ENCODE measurements at regions not wholly inside any gene's neighbourhood (a gene's known extent, or its start where the extent isn't known, plus 50 kb on each side); places are given as distances from the start of the nearest gene placed in this dataset.
A peak's percentile ranks its signal among the peaks of the same experiment; 100 is the strongest.

DNA sequence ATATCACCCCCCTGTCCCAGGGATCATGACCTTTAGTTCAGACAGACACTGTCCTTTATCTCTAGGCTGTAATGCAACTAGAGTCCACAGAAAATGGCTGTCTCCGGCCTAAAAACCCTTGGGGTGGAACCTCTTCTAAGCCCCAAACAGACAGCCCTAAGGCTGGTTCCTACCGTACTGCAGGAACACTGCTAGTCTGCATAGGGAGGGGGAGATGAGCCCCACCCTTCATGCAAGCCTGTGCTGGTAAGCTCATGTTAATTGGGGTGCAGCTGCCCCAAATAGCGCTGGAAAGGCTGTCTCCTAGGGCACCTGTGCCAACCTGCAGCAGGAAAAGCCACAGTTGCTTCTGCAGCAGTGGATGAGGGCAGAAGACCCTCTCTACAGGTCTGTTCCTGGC is 252.1 kb upstream of the MDFIC2 start:
- DNase-seq (ENCODE audit: low read depth) = no peak

DNA sequence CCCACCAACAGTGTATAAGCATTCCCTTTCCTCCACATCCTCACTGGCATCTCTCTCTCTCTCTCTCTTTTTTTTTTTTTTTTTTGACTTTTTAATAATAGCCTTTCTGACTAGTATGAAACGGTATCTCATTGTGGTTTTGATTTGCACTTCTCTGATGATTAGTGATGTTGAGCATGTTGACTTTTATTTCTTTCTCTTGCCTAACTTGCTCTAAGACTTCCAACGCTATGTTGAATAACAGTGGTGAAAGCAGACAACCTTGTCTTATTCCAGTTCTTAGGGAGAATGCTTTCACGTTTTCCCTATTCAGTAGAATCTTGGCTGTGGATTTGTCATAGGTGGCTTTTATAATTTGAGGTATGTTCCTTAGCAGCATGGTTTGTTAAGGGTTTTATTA is 249.4 kb upstream of the MDFIC2 start:
- DNase-seq (ENCODE audit: low read depth) = no peak

DNA sequence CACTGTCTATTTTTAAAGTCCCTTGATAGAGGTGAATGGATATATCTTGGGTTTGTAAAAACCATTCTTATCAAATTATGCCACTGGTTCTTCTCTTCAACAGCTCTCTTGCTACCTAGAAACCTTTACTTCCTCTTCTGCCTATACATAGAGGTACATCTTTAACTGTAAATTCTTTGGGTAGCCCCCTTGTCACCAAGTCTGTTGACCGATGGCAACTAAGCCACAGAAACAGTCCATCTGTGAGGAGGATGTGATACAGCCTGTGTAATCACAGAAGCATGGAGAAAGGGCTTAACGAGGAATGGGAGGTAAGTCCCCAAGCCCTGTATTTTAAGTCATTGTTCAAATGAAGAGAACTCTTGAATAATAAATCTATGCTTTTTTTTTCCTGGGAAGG is 246.5 kb upstream of the MDFIC2 start:
- DNase-seq (ENCODE audit: low read depth) = no peak

DNA sequence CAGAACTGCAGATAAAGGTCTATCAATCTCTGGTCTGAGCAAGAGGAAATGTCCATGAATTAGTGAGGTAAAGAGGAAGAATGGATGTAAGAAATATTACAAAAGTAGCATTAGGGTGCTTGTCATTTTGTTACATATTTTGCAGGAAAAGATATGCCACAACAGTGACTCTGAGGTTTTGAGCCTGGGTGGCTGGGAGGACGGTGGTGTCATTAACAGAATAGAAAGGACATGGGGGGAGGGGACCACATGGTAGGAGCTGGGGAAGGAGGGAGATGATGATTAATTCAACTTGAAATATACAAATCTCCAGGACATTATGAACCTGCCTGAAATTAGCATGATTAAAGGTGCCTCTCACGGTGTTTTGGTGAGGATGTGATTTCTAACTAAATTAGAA is 245.5 kb upstream of the MDFIC2 start:
- DNase-seq (ENCODE audit: low read depth) = no peak

DNA sequence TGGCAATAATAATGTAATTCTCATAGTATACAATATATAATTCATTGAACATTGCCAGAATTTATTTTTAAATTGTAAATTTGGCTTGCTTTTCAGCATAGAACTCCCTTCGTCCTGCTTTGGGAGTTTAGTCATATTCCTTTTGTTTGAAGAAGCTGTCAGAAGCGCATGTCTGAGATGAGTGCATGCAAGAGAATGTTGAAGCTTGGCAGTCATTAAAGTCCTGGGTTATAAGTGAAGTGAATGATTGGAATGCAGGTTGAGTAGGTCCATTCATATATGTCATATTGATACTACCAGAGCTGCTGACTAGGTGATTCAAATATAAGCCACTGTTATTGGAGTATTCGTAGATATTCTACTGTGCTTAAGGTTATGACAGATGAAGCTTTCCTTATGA is 243.6 kb upstream of the MDFIC2 start:
- DNase-seq (ENCODE audit: low read depth) = no peak

DNA sequence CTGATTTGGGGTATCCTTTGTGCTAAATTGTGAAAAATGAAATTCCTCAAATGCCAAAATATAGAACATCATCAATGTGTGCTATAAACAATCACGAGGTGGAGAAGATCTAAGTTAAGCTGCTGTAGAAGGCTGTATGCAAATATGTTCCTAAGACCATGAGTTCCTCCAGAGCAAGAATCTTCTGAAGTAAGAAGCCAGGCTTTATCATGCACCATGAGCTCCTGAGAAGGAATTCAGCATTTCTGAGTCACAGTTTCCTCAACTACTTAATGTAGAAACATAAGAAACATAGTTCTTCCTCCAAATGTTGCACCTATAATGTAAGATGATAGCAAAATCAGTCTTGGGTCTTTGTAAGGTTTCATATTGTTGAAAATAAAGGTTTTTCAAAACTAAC is 241.7 kb upstream of the MDFIC2 start:
- no peak for DNase-seq (ENCODE audit: low read depth)

DNA sequence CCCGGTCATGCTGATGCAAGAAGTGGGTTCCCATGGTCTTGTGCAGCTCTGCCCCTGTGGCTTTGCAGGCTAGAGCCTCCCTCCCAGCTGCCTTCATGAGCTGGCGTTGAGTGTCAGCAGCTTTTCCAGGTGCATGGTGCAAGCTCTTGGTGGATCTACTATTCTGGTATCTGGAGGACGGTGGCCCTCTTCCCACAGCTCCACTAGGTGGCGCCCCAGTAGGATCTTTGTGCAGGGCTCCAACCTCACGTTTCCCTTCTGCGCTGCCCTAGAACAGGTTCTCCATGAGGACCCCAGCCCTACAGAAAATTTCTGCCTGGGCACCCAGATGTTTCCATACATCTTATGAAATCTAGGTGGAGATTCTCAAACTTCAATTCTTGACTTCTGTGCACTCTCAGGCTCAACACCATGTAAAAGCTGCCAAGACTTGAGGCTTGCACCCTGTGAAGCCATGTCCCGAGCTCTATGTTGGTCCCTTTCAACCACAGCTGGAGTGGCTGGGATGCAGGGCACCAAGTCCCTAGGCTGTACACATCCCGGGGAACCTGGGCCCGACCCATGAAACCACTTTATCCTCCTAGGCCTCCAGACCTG is 238.4 kb upstream of the MDFIC2 start:
- peak; percentile 28 for DNase-seq (ENCODE audit: low read depth)

DNA sequence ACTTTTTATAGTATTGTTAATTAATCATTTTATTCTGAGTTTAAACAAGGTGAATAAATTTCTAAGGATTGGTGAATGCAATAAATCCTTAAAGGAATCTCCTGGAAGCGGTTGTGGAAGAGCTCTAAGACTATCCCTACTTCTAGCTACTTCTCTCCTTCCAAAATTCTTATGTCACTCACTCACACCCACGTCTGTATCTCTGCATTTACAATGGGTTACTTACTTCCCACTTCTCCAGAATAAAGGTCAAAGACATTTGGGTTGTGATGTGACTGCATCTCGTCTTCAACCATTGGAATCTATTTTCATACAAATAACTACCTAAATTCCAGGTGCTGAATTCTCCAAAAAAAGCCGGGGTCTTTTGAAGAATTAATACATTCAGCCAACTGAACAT is 234.2 kb upstream of the MDFIC2 start:
- DNase-seq (ENCODE audit: low read depth) = no peak

DNA sequence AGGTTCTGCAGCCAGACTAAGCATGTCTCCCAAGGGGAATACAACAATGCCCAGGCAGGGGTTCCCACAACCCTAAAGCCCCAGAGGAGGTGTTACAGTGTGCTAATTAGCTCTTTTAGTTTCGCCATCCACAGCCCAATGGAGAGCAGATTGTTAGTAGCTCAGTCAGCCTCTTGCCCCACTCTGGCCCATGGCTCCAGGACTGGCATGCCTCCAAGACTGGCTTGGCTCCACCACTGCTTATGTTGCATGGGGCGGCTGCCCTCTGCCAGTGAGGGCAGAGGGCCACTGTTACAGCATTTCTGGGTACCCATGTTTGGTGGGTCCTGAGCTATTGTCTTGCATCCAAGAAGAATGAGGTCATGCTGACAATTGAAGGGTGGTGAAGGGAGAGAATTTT is 231.1 kb upstream of the MDFIC2 start:
- DNase-seq (ENCODE audit: low read depth) = no peak

DNA sequence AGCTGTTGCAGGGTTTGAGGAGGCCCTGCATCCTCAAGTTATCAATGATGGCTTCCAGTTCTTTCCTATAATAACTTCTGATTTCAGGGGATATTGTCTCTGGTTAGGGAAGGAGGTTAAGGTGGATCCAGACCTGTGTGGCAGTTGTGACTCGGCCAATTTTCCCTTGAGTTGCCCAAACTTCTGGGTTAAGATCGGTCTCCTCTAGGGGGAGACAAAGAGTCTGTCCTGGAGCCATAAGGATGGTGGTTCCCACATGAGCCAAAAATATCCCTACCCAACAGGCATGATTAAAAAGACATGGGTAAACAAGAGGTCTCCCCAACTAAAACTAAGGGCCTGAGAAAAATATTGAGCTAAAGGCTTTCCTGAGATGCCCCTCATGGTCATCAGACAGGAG is 227.5 kb upstream of the MDFIC2 start:
- DNase-seq (ENCODE audit: low read depth) = no peak

DNA sequence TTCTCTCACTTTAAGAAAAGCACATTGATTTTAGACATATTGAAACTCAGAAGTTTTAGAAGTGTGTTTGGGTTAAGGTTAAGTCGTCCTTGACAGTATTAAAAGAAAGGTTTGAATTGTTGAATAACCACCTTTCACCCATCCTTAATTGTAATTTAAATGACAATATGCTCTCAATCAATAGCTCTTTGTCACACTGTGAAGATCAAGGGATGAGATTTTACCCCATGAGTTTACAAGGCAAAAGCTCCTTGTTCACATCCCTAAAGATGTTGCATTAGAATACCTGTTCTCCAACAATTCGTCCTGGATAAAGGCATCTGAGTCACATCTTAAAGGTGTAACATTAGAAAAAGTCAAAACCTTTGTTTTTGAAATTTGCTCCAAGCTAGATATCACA is 220.4 kb upstream of the MDFIC2 start:
- no peak for DNase-seq (ENCODE audit: low read depth)

DNA sequence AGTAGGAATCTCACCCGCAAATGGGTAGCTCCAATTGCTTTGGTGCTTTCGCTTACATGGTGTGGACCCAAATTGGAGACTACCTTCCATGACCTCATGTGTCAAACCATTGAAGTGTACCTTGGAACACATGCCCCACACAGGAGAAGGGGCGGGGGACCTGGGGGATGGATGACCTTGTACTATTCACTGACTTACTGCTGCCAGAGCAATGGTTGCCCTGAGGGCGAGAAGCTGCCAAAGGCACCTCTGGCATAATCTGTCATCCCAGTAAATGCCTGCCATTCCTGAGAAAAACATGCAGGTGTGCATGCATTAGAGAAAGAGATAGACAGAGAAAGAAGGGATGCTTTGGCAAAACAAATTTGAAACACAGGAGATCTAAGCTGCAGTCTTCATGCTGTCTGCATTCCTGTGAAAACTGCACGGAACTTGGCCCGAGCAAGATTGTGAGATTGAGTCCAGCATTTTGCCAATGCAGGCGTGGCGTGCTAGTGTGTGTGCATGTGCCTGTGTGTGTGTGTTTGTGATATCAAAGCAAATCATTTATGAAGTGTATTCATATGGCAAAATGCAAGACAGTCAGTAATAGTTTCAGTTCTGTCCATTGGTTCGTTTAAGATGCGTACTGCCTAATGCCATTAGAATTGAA is 219.5 kb upstream of the MDFIC2 start:
- no peak for DNase-seq (ENCODE audit: low read depth)

DNA sequence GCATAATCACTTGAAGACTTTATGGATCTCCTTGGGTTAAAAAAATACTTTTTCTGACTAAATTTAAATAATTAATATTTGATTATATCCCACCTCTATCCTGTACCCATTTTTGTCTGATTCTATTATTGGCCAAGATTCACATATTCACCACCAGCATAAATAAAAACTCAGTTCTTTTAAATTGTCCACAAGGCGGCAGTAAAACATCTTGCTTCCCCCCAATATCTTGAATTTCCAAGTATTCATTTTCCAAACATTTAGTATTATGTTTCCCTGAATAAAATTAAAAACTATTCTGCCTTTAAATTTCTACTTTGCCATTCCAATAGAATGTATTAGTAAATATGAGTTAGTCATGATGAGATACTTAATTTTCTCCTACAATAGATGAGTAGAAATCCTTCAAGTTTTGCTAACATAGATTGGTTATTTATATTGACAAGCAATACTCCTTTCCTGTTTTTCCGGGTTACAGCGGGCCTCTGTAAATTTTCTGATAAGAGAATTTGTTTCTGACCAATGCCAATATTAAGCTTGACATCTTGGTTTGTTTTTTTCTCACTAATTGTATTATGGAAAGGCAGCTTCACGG is 218.7 kb upstream of the MDFIC2 start:
- DNase-seq (ENCODE audit: low read depth) = peak; percentile 11

DNA sequence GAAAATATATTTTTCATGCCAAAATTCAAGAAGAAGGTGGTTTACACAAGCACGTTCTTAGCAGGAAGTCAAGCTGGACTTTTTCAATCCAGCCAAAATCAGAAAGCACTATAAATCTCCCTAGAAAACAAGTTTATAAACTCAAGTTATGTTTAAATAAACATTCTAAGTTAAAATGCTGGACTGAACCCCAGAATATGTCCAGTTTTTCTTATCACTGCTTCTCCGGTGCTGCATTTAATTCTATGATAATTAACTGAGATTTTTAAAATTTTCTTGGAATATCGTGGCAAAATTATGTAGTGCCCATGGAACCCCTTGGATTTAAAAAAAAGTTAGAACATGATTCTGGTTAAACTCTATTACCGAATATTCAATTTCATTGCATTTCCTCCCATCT is 218.2 kb upstream of the MDFIC2 start:
- DNase-seq (ENCODE audit: low read depth) = no peak

DNA sequence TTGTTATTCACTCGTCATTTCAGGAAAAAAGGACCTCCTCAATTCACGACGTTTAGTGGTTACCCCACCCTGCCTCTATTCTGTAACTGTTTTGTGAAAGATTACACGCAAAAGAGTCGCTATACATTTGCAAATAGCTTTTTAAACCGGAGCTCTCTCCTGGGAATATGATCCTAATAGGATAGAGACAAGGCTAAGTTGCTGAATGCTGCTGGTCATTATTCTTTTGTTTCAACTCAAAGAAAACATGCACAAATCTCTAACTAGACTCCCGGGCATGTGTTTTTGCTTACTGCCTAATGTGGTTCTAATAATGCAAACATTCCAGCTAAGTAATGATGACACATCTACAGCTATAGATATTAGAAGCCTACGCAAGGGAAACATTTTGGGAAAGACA is 214.6 kb upstream of the MDFIC2 start:
- DNase-seq (ENCODE audit: low read depth) = no peak

DNA sequence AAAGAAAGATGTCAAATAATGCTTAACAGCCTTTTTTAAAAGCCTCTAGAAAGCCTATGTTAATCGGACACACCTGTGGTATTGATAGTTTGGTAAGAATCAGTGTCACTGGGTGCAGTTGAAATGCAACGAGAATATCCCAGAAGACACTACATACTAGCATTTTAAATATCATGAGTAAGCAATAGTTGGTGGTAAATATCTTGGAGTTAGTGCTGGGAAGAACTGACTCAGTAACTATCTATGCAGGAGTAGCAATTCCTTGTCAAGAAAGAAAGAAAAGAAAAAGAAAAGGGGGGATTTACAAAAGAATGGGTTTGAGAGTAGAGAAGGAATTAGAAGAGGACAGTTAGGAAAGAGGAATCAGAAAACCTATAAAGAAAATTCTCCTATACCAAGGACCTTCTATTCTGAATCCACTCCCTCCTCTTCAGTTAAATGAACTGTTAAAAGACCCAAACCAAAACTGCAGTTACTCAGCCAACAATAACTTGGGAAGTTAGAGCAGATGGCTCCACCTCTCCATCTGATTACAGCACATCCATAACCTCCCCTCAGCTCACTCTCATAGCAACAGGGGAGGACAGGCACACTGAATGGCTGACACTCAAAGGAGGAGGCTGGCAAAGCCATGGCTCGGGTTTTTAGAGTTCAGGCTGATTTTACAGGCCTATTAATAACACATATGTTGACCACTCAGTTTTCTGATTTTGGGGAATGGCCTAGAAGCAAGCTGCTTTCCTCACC is 207.6 kb upstream of the MDFIC2 start:
- no peak for DNase-seq (ENCODE audit: low read depth)

DNA sequence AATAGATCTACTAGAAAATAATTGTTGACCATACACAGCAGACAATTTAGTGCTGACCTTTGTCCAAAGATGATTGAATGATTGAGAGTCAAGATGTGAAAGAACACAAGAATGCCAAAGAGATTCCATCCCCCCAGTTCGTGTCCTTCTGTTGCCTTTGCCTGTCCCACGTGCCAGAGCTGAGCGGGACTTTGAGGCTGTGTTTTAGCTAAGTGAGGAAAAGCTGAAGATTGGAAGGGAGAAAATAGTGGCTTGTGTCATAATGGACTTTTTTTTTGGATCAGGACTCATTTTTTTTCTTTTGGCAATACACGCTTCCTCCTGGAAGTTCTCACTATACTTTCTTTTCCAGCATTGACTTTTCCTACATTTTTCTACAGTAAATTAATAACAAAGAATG is 206.6 kb upstream of the MDFIC2 start:
- no peak for DNase-seq (ENCODE audit: low read depth)

DNA sequence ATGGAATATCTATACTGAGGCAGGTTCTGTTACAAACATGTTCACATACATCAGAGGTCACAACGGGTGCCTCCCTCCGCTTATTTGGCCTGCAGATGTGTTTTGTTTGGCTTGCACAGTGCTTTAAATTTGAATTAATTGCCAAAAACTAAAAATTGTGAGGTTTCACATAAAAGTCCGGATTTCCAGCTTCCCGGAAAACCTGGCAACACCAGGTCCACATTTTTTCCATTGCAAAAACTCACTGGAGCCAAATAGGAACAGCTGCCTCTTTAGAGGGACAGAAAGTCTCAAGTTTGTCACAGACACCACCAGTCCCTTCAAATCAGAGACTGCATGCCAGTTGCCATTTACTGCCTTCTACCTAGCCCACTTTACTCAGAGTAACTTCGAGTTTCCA is 205.9 kb upstream of the MDFIC2 start:
- DNase-seq (ENCODE audit: low read depth) = no peak

DNA sequence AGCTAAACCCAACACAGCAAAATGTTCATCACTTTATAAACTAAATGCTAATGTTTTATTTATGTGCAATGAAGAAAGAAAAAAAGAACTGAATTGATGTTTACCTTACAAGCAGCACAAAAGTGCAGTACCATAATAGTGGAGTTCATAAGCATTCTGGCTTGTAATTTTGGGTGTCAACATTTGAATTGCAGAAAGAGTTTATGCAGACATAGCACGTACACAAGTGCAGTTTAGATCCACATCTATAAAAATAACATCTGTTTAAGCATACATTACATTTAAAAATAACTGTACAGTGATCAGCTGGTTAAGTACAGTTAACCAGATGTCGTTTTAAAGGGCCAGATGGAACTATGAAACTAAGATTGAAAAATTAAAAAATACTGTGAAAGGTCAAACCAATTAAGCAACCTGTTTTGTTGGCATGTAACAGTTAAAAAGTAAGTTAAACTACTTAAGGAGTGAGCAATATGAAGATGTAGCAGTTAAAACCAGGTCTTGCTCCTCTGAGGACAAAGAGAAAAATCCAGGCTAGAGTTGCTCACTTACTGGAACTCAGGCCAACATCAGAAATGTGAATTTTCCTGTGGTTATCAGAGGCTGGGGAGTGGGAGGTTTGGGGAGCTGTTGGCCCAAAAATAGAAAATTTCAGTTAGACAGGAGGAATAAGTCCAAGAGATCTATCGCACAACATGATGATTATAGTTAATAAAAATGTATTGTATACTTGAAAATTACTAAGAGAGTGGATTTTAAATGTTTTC is 204.9 kb upstream of the MDFIC2 start:
- DNase-seq (ENCODE audit: low read depth) = no peak

DNA sequence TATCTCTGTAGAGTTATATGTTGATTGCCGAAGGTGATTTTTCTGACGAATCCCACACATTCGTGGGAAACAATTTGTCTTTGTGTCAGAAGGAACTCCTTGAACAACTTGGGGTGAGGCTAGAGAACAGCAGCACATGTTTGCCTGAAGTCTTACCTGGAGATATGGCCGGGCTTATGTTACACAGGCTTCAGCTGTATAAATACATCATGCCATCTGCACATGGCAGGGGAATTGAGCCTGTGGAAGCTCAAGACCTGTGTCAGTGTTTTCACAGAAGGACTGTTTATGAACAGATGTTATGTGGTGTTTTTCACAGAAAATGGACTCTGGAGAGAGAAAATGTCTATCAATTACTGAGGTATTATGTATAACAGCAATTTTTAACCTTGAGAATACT is 203.6 kb upstream of the MDFIC2 start:
- DNase-seq (ENCODE audit: low read depth) = no peak

DNA sequence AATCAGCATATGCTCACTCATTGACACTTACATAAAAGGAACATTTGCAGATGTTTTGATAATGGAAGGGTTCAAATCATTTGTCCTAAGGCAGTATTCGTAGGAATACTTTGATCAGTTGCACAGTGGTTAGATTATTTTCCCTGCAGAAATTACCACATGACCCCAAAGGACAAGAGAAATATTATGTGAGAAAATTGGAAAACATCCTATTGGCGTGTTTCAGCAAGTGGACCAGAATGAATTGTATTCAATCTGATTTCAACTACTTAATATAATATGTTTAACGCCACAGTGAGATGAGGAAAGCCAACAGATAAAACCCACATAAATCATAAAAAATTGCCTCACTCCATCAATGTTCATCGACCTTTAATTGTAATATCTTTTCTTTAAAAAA is 195.0 kb upstream of the MDFIC2 start:
- DNase-seq (ENCODE audit: low read depth) = no peak

DNA sequence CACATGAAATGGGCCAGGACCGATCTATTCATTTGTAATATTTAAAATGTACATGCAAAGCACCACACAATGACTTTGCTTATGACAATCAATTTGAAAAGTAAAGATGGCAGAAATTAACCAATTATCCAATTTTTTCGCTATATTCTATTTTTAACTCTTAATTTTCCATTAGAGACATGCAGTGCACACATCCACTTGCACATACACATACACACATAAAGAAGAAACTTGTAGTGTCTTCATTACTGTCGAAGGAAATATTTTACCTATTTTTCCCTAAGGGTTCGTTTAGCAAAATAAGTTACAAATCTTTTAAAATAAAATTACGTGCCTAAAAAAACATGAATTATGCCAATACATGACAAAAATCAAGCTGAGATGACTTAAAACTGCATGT is 194.3 kb upstream of the MDFIC2 start:
- DNase-seq (ENCODE audit: low read depth) = no peak

Data from M059J (cell line).